Neural progenitor cell (in vitro differentiated cells): ENCODE measurements at regions not wholly inside any gene's neighbourhood (a gene's known extent, or its start where the extent isn't known, plus 50 kb on each side); places are given as distances from the start of the nearest gene placed in this dataset.
A peak's percentile ranks its signal among the peaks of the same experiment; 100 is the strongest.
"Not testable (repeated sequence)": the region's sequence is repeated elsewhere in the genome, so short reads cannot be mapped to it uniquely, and the experiment has no call there.

Source experiments
- DNase-seq: peaks from one replicate; pipeline ENCODE4 v3.0.0-alpha.2; 2016; ENCODE audit warnings: low spot score
- H2AFZ ChIP-seq: fragments of 200-600 bp; sonication (generic); replicated peaks from 2 replicates; pipeline ENCODE4 v1.6.1; 2016; ENCODE audit warnings: antibody characterized with exemption
- H3F3A ChIP-seq: fragments of 200-600 bp; sonication (generic); 2 replicates; pipeline ENCODE4 v1.6.1; 2016; ENCODE audit warnings: antibody characterized with exemption, low read depth
- H3K27ac ChIP-seq: fragments of 200-600 bp; sonication (generic); 2 replicates; pipeline ENCODE4 v1.5.1; 2016; ENCODE audit warnings: mild to moderate bottlenecking
- H3K27me3 ChIP-seq: fragments of 200-600 bp; sonication (generic); 2 replicates; pipeline ENCODE4 v1.6.1; 2016; ENCODE audit warnings: mild to moderate bottlenecking, moderate library complexity
- H3K36me3 ChIP-seq: fragments of 200-600 bp; sonication (generic); 2 replicates; pipeline ENCODE4 v1.5.1; 2016
- H3K4me1 ChIP-seq: fragments of 200-600 bp; sonication (generic); 2 replicates; pipeline ENCODE4 v1.6.1; 2016; ENCODE audit warnings: mixed run types
- H3K4me2 ChIP-seq: fragments of 200-600 bp; sonication (generic); 2 replicates; pipeline ENCODE4 v1.6.1; 2016
- H3K4me3 ChIP-seq: fragments of 200-600 bp; sonication (generic); 2 replicates; pipeline ENCODE4 v1.5.1; 2016
- H3K79me2 ChIP-seq: fragments of 200-600 bp; sonication (generic); 2 replicates; pipeline ENCODE4 v1.6.1; 2016; ENCODE audit warnings: low read depth
- H3K9ac ChIP-seq: fragments of 200-600 bp; sonication (generic); 2 replicates; pipeline ENCODE4 v1.6.1; 2016
- H3K9me3 ChIP-seq: fragments of 200-600 bp; sonication (generic); 2 replicates; pipeline ENCODE4 v1.5.1; 2016; ENCODE audit warnings: low read depth
- H4K20me1 ChIP-seq: fragments of 200-600 bp; sonication (generic); 2 replicates; pipeline ENCODE4 v1.6.1; 2016; ENCODE audit warnings: low read depth
- H3K27ac Mint-ChIP-seq: 3 replicates; pipeline ENCODE4 v1.8.0; 2021; ENCODE audit warnings: mixed read lengths
- H3K27me3 Mint-ChIP-seq: 2 replicates; pipeline ENCODE4 v1.8.0; 2022; ENCODE audit warnings: low read depth, mild to moderate bottlenecking, inconsistent platforms, moderate library complexity, mixed read lengths; ENCODE audit not compliant: insufficient read depth
- H3K36me3 Mint-ChIP-seq: 3 replicates; pipeline ENCODE4 v1.8.0; 2021; ENCODE audit warnings: mixed read lengths
- H3K4me1 Mint-ChIP-seq: 3 replicates; pipeline ENCODE4 v1.8.0; 2021; ENCODE audit warnings: mixed read lengths
- H3K4me3 Mint-ChIP-seq: 3 replicates; pipeline ENCODE4 v1.8.0; 2021; ENCODE audit warnings: mild to moderate bottlenecking, moderate library complexity, mixed read lengths
- H3K9me3 Mint-ChIP-seq: 3 replicates; pipeline ENCODE4 v1.8.0; 2020; ENCODE audit warnings: mixed read lengths
- CTCF ChIP-seq: fragments of 200-600 bp; sonication (generic); IDR thresholded peaks from 2 replicates; pipeline ENCODE4 v1.5.1; 2017; ENCODE audit warnings: antibody characterized with exemption, mild to moderate bottlenecking
- EZH2 ChIP-seq: fragments of 200-600 bp; sonication (generic); IDR thresholded peaks from 2 replicates; pipeline ENCODE4 v1.6.1; 2017; ENCODE audit warnings: antibody characterized with exemption, mild to moderate bottlenecking, moderate library complexity
- EZH2phosphoT487 ChIP-seq: fragments of 200-600 bp; sonication (generic); IDR thresholded peaks from 2 replicates; pipeline ENCODE4 v1.6.1; 2017; ENCODE audit warnings: antibody characterized with exemption

GRCh38 chr18:65592435-65592834, 158.4 kb upstream of the CDH7 start:
- no peaks in the 10 kb centered on the region for H3K27me3 ChIP-seq
- DNase-seq: no peak
- H3F3A ChIP-seq: no peaks in the 10 kb centered on the region
- H2AFZ ChIP-seq: no peak overlapping the region
- H3K9ac ChIP-seq: no peak overlapping the region
- Mint-ChIP-seq H3K27ac (no peak overlapping the region), H3K9me3 (no peaks in the 10 kb centered on the region), H3K4me1 (peaks cover 3% of the 10 kb centered on the region), H3K36me3 (no peaks in the 10 kb centered on the region), H3K27me3 (peaks cover 2% of the 10 kb centered on the region), H3K4me3 (no peak overlapping the region)
- H3K9me3 ChIP-seq: no peaks in the 10 kb centered on the region
- no peak overlapping the region for H3K4me3 ChIP-seq
- H3K4me1 ChIP-seq: peaks cover 6% of the 10 kb centered on the region
- TF ChIP-seq CTCF: no peak
- TF ChIP-seq EZH2phosphoT487: no peak
- TF ChIP-seq EZH2: no peak
- no peaks in the 10 kb centered on the region for H3K79me2 ChIP-seq
- no peak overlapping the region for H3K27ac ChIP-seq
- no peak overlapping the region for H3K4me2 ChIP-seq
- H3K36me3 ChIP-seq: no peaks in the 10 kb centered on the region
- H4K20me1 ChIP-seq: no peaks in the 10 kb centered on the region

- no peak for DNase-seq
- Histone ChIP-seq H3K9me3 (no peaks in the 10 kb centered on the region), H3F3A (no peaks in the 10 kb centered on the region), H3K36me3 (no peaks in the 10 kb centered on the region), H2AFZ (no peak overlapping the region), H3K27me3 (no peaks in the 10 kb centered on the region), H3K4me2 (no peak overlapping the region), H3K4me1 (peaks cover 6% of the 10 kb centered on the region), H4K20me1 (no peaks in the 10 kb centered on the region), H3K79me2 (no peaks in the 10 kb centered on the region), H3K4me3 (no peak overlapping the region), H3K27ac (no peak overlapping the region), H3K9ac (no peak overlapping the region)
- H3K27ac Mint-ChIP-seq: no peak overlapping the region
- no peak for TF ChIP-seq CTCF
- TF ChIP-seq EZH2phosphoT487: no peak
- no peak for TF ChIP-seq EZH2
- H3K4me1 Mint-ChIP-seq: no peaks in the 10 kb centered on the region
- H3K27me3 Mint-ChIP-seq: peaks cover 2% of the 10 kb centered on the region
- no peak overlapping the region for H3K4me3 Mint-ChIP-seq
- no peaks in the 10 kb centered on the region for H3K36me3 Mint-ChIP-seq
- no peaks in the 10 kb centered on the region for H3K9me3 Mint-ChIP-seq
Measured at GRCh38 chr18:65587491-65587890, 163.3 kb upstream of the CDH7 start.

GRCh38 chr18:65582094-65582493, 168.7 kb upstream of the CDH7 start:
- not testable (repeated sequence) for H3K9me3 Mint-ChIP-seq, H3K27ac ChIP-seq, H3K79me2 ChIP-seq, H4K20me1 ChIP-seq, H3K4me1 ChIP-seq, DNase-seq, H3K4me3 Mint-ChIP-seq, H3K4me1 Mint-ChIP-seq, H3K9ac ChIP-seq, H3F3A ChIP-seq, H2AFZ ChIP-seq, H3K27me3 Mint-ChIP-seq, H3K9me3 ChIP-seq, H3K27me3 ChIP-seq, H3K4me2 ChIP-seq, H3K36me3 ChIP-seq, H3K4me3 ChIP-seq, H3K27ac Mint-ChIP-seq, H3K36me3 Mint-ChIP-seq

GRCh38 chr18:65568866-65569265, 181.9 kb upstream of the CDH7 start:
- Mint-ChIP-seq H3K9me3 (no peaks in the 10 kb centered on the region), H3K36me3 (no peaks in the 10 kb centered on the region), H3K27ac (no peak overlapping the region), H3K4me1 (no peaks in the 10 kb centered on the region), H3K4me3 (no peak overlapping the region), H3K27me3 (no peaks in the 10 kb centered on the region)
- Histone ChIP-seq H2AFZ (peak overlapping the region; percentile 20), H3K4me3 (no peak overlapping the region), H4K20me1 (no peaks in the 10 kb centered on the region), H3K79me2 (no peaks in the 10 kb centered on the region), H3K36me3 (no peaks in the 10 kb centered on the region), H3F3A (no peaks in the 10 kb centered on the region), H3K4me2 (no peak overlapping the region), H3K27ac (no peak overlapping the region), H3K9me3 (no peaks in the 10 kb centered on the region), H3K9ac (no peak overlapping the region), H3K4me1 (no peaks in the 10 kb centered on the region), H3K27me3 (no peaks in the 10 kb centered on the region)
- TF ChIP-seq EZH2: no peak
- no peak for TF ChIP-seq CTCF
- TF ChIP-seq EZH2phosphoT487: no peak
- no peak for DNase-seq
